AG04450 (cell line): ENCODE measurements at regions not wholly inside any gene's neighbourhood (a gene's known extent, or its start where the extent isn't known, plus 50 kb on each side); places are given as distances from the start of the nearest gene placed in this dataset.

Experiments used
- CTCF ChIA-PET: fragments of 300-600, 350-600 bp; formaldehyde crosslinking; extraction: SDS; loops from one replicate; lab custom pipeline; 2022; ENCODE audit warnings: antibody characterized with exemption, inconsistent platforms; lab: Charles Lee
- POLR2A ChIA-PET: fragments of 350-600 bp; formaldehyde crosslinking; extraction: SDS; loops from one replicate; lab custom pipeline; 2021; ENCODE audit warnings: antibody characterized with exemption, inconsistent platforms; lab: Yijun Ruan, JAX
- DNase-seq: peaks from one replicate; pipeline ENCODE4 v3.0.0-alpha.2; 2011; ENCODE audit warnings: low read depth, low spot score
- H3K27ac ChIP-seq: one replicate; pipeline ENCODE4 v1.5.1; 2012; ENCODE audit warnings: low read depth, low read length, control low read depth
- H3K27me3 ChIP-seq: one replicate; pipeline ENCODE4 v1.6.0; 2012; ENCODE audit warnings: low read length; ENCODE audit not compliant: control insufficient read depth, insufficient read depth
- H3K4me3 ChIP-seq: 2 replicates; pipeline ENCODE4 v1.5.1; 2011; ENCODE audit warnings: mild to moderate bottlenecking, low read depth, low read length, control low read depth
- H3K9me3 ChIP-seq: 2 replicates; pipeline ENCODE4 v1.5.1; 2012; ENCODE audit warnings: low read length; ENCODE audit not compliant: control insufficient read depth, insufficient read depth
- TF ChIP-seq, protein P1 (sequence below): IDR thresholded peaks from 2 replicates; pipeline ENCODE4 v1.5.1; 2011; ENCODE audit warnings: low read depth, low read length, control low read depth, inconsistent platforms

DNA sequence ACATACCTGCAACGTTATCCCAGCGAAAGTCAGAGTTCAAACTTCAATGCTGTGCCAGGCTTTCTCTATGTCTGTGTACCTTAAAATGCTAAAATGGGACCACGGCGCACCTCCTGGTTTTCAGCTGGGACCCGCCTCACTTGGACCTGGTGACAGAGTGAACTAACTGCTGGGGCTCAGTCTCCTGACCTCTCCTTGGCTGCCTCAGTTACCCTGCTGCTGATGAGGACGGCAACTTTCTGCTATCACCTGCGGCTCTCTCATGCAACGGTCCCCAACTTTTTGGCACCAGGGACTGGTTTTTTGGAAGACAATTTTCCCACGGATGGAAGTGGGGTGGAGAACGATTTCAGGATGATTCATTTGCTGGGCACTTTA lies 402.8 kb downstream of the BRD1 start:
- CTCF ChIA-PET, result no interaction called here
- Histone ChIP-seq H3K27ac (no peak overlapping the region), H3K9me3 (peaks cover 71% of the 10 kb centered on the region), H3K4me3 (no peak overlapping the region), H3K27me3 (no peaks in the 10 kb centered on the region)
- TF ChIP-seq, protein P1, sequence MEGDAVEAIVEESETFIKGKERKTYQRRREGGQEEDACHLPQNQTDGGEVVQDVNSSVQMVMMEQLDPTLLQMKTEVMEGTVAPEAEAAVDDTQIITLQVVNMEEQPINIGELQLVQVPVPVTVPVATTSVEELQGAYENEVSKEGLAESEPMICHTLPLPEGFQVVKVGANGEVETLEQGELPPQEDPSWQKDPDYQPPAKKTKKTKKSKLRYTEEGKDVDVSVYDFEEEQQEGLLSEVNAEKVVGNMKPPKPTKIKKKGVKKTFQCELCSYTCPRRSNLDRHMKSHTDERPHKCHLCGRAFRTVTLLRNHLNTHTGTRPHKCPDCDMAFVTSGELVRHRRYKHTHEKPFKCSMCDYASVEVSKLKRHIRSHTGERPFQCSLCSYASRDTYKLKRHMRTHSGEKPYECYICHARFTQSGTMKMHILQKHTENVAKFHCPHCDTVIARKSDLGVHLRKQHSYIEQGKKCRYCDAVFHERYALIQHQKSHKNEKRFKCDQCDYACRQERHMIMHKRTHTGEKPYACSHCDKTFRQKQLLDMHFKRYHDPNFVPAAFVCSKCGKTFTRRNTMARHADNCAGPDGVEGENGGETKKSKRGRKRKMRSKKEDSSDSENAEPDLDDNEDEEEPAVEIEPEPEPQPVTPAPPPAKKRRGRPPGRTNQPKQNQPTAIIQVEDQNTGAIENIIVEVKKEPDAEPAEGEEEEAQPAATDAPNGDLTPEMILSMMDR, result no peak
- no peak for DNase-seq
- POLR2A ChIA-PET, result no interaction called here

- TF ChIP-seq, protein P1, result no peak
- H3K4me3 ChIP-seq, result no peak overlapping the region
- DNase-seq, result no peak
- H3K27me3 ChIP-seq, result no peaks in the 10 kb centered on the region
- peaks cover 74% of the 10 kb centered on the region for H3K9me3 ChIP-seq
- no peak overlapping the region for H3K27ac ChIP-seq
- POLR2A ChIA-PET, result no interaction called here
- CTCF ChIA-PET, result no interaction called here
Measured at GRCh38 chr22:49423125-49423650, 404.5 kb downstream of the BRD1 start.

DNA sequence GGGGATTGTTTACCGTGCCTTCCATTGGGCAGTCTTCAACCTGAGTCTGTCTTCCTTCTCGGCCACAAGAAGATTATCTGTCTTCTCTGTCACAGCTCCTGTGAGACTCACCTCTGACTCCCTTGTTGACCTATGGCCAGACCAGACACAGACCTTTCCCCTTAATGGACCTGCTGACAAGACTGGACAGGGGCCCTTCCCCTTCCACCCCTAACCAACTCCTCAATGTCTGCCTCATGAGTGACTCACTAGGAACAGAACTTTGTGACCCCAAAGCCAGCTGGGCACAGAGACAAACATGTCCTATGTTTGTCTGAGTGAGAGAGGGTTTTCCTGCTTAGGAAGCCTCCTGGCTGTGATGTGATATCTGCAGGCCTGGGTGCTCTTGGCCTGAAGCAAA lies 405.0 kb downstream of the BRD1 start:
- no peak for DNase-seq
- peaks cover 75% of the 10 kb centered on the region for H3K9me3 ChIP-seq
- H3K27me3 ChIP-seq, result no peaks in the 10 kb centered on the region
- no peak overlapping the region for H3K4me3 ChIP-seq
- H3K27ac ChIP-seq, result no peak overlapping the region
- TF ChIP-seq, protein P1, result no peak
- ChIA-PET CTCF (no interaction called here), POLR2A (no interaction called here)

DNA sequence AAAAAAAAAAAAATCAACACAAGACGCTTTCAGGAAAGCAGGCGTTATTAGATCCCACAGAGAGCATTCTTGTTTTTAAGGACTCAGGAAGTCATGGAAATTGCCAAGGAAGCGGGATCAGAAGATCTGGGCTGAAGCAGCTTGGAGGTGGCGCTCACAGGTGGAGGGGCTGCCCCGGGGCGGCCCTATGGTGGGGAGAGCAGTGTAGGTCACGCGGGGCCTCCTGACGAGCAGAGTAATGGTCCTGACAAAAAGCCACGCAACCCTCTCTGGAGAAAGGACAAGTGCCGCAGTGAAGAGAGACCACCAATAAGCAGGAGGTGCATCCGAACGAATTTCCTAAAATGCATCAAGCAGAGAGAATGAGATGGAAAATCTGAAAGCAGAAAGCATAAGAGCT lies 407.0 kb downstream of the BRD1 start:
- TF ChIP-seq, protein P1, result no peak
- H3K27me3 ChIP-seq, result no peaks in the 10 kb centered on the region
- ChIA-PET CTCF (no interaction called here), POLR2A (no interaction called here)
- H3K27ac ChIP-seq, result no peak overlapping the region
- no peak overlapping the region for H3K4me3 ChIP-seq
- no peak for DNase-seq
- peaks cover 77% of the 10 kb centered on the region for H3K9me3 ChIP-seq

DNA sequence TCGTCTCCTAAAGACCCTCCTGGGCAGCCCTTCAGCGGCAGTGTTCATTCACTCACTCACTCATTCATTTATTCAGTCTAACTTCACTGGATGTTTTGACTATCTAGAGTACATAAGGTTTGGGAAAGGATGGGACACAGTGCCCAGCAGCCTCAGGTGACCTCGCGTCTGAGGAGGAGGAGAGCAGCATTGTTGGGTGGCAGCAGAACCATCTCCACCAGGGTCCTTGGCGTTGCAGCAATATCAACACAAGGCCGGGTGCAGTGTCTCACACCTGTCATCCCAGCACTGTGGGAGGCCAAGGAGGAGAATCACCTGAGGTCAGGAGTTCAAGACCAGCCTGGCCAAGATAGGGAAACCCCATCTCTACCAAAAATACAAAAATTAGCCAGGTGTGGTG lies 408.0 kb downstream of the BRD1 start:
- H3K4me3 ChIP-seq, result no peak overlapping the region
- ChIA-PET POLR2A (no interaction called here), CTCF (no interaction called here)
- TF ChIP-seq, protein P1, result no peak
- no peaks in the 10 kb centered on the region for H3K27me3 ChIP-seq
- no peak overlapping the region for H3K27ac ChIP-seq
- peaks cover 77% of the 10 kb centered on the region for H3K9me3 ChIP-seq
- DNase-seq, result no peak
